IMR-90 (cell line): ENCODE measurements at regions not wholly inside any gene's neighbourhood (a gene's known extent, or its start where the extent isn't known, plus 50 kb on each side); places are given as distances from the start of the nearest gene placed in this dataset.

Source experiments
- ATAC-seq: fragments of 200-7000 bp; cut with Tn5 transposase; 2 replicates; pipeline ENCODE4 v1.9.1; 2020; ENCODE audit warnings: low read depth, mild to moderate bottlenecking, moderate library complexity
- BruUV-seq: library from RNA; stranded (reverse); fragments of 400-500 nt; replicated peaks from 2 replicates; lab custom pipeline; 2021; lab: Mats Ljungman, UMichigan
- CTCF ChIA-PET: fragments of 300-600 bp; formaldehyde crosslinking; extraction: SDS; loops from one replicate; lab custom pipeline; 2021; ENCODE audit warnings: antibody characterized with exemption; lab: Yijun Ruan, JAX
- POLR2A ChIA-PET: fragments of 300-600 bp; sonication (Branson Sonifier 250); formaldehyde crosslinking; loops from one replicate; lab custom pipeline; 2022; ENCODE audit warnings: antibody characterized with exemption; ENCODE audit not compliant: unreplicated experiment; lab: Charles Lee
- DNase-seq: peaks from one replicate; pipeline ENCODE4 v3.0.0; 2013
- H2AFZ ChIP-seq: replicated peaks from 2 replicates; pipeline ENCODE3; 2013; ENCODE audit warnings: low read length, mild to moderate bottlenecking; ENCODE audit not compliant: poor library complexity
- H2AK5ac ChIP-seq: 2 replicates; pipeline ENCODE4 v1.6.1; 2013; ENCODE audit warnings: low read depth, low read length, inconsistent platforms
- H2AK9ac ChIP-seq: replicated peaks from 2 replicates; pipeline ENCODE3; 2013; ENCODE audit warnings: mild to moderate bottlenecking, low read depth, low read length, moderate library complexity; ENCODE audit not compliant: poor library complexity
- H2BK120ac ChIP-seq: 2 replicates; pipeline ENCODE4 v1.6.1; 2013; ENCODE audit warnings: low read depth, low read length, inconsistent platforms
- H2BK15ac ChIP-seq: 3 replicates; pipeline ENCODE4 v1.6.1; 2013; ENCODE audit warnings: low read depth, low read length, inconsistent platforms
- H2BK20ac ChIP-seq: 2 replicates; pipeline ENCODE4 v1.6.1; 2013; ENCODE audit warnings: low read depth, mild to moderate bottlenecking, inconsistent platforms, low read length, moderate library complexity
- H2BK5ac ChIP-seq: 2 replicates; pipeline ENCODE4 v1.6.1; 2013; ENCODE audit warnings: mild to moderate bottlenecking, low read depth, low read length, inconsistent platforms; ENCODE audit not compliant: poor library complexity, severe bottlenecking
- H3K14ac ChIP-seq: replicated peaks from 2 replicates; pipeline ENCODE4 v1.6.1; 2013; ENCODE audit warnings: low read depth, low read length, inconsistent platforms
- H3K18ac ChIP-seq: 2 replicates; pipeline ENCODE4 v1.6.1; 2013; ENCODE audit warnings: low read depth, low read length, control low read depth
- H3K23ac ChIP-seq: 2 replicates; pipeline ENCODE4 v1.6.1; 2013; ENCODE audit warnings: low read depth, low read length, inconsistent platforms
- H3K27ac ChIP-seq: 2 replicates; pipeline ENCODE4 v1.5.1; 2013; ENCODE audit warnings: mild to moderate bottlenecking, control low read depth, low read length; ENCODE audit not compliant: insufficient read depth
- H3K27me3 ChIP-seq: 2 replicates; pipeline ENCODE4 v1.6.1; 2013; ENCODE audit warnings: low read length; ENCODE audit not compliant: control insufficient read depth, insufficient read depth
- H3K36me3 ChIP-seq: 2 replicates; pipeline ENCODE4 v1.6.1; 2013; ENCODE audit warnings: low read length, mixed read lengths; ENCODE audit not compliant: control insufficient read depth, insufficient read depth
- H3K4ac ChIP-seq: 2 replicates; pipeline ENCODE4 v1.6.1; 2013; ENCODE audit warnings: low read depth, low read length, inconsistent platforms
- H3K4me1 ChIP-seq: 2 replicates; pipeline ENCODE4 v1.6.1; 2013; ENCODE audit warnings: low read length, mixed read lengths; ENCODE audit not compliant: control insufficient read depth, insufficient read depth
- H3K4me2 ChIP-seq: 2 replicates; pipeline ENCODE4 v1.6.1; 2013; ENCODE audit warnings: low read depth, mild to moderate bottlenecking, control low read depth, low read length, moderate library complexity
- H3K4me3 ChIP-seq: 2 replicates; pipeline ENCODE4 v1.5.1; 2013; ENCODE audit warnings: low read depth, mild to moderate bottlenecking, control low read depth, low read length, moderate library complexity; ENCODE audit not compliant: insufficient read depth
- H3K56ac ChIP-seq: 2 replicates; pipeline ENCODE4 v1.6.1; 2013; ENCODE audit warnings: low read length, inconsistent platforms; ENCODE audit not compliant: insufficient read depth; ENCODE audit errors: extremely low read depth
- H3K79me1 ChIP-seq, 2 experiments: 2 replicates each; pipeline ENCODE4 v1.6.1; 2013; ENCODE audit warnings: low read length in 2 of 2, inconsistent platforms in 1 of 2, low read depth in 1 of 2
- H3K9ac ChIP-seq: 2 replicates; pipeline ENCODE4 v1.6.1; 2013; ENCODE audit warnings: low read depth, low read length, control low read depth
- H3K9me1 ChIP-seq: 2 replicates; pipeline ENCODE4 v1.6.1; 2013; ENCODE audit warnings: low read length, inconsistent platforms; ENCODE audit not compliant: insufficient read depth
- H3K9me3 ChIP-seq: 2 replicates; pipeline ENCODE4 v1.6.1; 2013; ENCODE audit warnings: low read length; ENCODE audit not compliant: control insufficient read depth, insufficient read depth
- H4K20me1 ChIP-seq: 2 replicates; pipeline ENCODE4 v1.6.1; 2013; ENCODE audit warnings: low read length, inconsistent platforms; ENCODE audit not compliant: insufficient read depth
- H4K5ac ChIP-seq: 2 replicates; pipeline ENCODE4 v1.6.1; 2013; ENCODE audit warnings: mild to moderate bottlenecking, low read depth, low read length, control low read depth
- H4K8ac ChIP-seq, 2 experiments: 2 replicates each; pipeline ENCODE4 v1.6.1; 2013; ENCODE audit warnings: low read depth in 2 of 2, low read length in 2 of 2, control low read depth in 1 of 2, inconsistent platforms in 1 of 2
- H4K91ac ChIP-seq: 2 replicates; pipeline ENCODE4 v1.6.1; 2013; ENCODE audit warnings: low read depth, low read length, inconsistent platforms; ENCODE audit not compliant: insufficient read depth
- FOS ChIP-seq: fragments of 150-350 bp; IDR thresholded peaks from 2 replicates; pipeline ENCODE4 v1.6.1; 2016; ENCODE audit warnings: low read depth, low read length
- MAFK ChIP-seq: IDR thresholded peaks from 2 replicates; pipeline ENCODE4 v1.6.1; 2012; ENCODE audit warnings: low read depth, low read length, improper control_type of control experiment
- SMC3 ChIP-seq: fragments of 150-350 bp; IDR thresholded peaks from 2 replicates; pipeline ENCODE4 v1.6.1; 2016; ENCODE audit warnings: low read depth, mild to moderate bottlenecking, antibody characterized with exemption, low read length, moderate library complexity
- WGBS, 2 experiments: methylation state at CpG; one replicate each; pipeline versions ENCODE4 v1.1.5 to v1.1.7; 2013; ENCODE audit warnings: missing lambda C conversion rate in 2 of 2; ENCODE audit not compliant: insufficient read length in 1 of 2; ENCODE audit errors: extremely low coverage in 2 of 2; 5-methylcytosine and 5-hydroxymethylcytosine counted together
- dilution Hi-C: fragments of 300-500 bp; cut with HindIII; formaldehyde crosslinking; loops from one replicate; pipeline ENCODE4 v1.14.3; 2018; ENCODE audit warnings: low sequenced_read_pairs; ENCODE audit not compliant: unreplicated experiment
- in situ Hi-C: fragments of 300-500 bp; cut with MboI; formaldehyde crosslinking; loops from 3 replicates; pipeline ENCODE4 v1.14.3; 2019; ENCODE audit warnings: low sequenced_read_pairs, inconsistent platforms, mixed read lengths
- intact Hi-C: fragments of 100-400 bp; cut with micrococcal nuclease; formaldehyde crosslinking; loops from 2 replicates; pipeline ENCODE4 v1.10.0; 2022
- TF ChIP-seq, protein P1 (sequence below): fragments of 150-350 bp; IDR thresholded peaks from 2 replicates; pipeline ENCODE4 v1.6.1; 2017; ENCODE audit warnings: mild to moderate bottlenecking, antibody characterized with exemption, low read length, low read depth
- TF ChIP-seq, protein P2 (sequence below): fragments of 150-350 bp; IDR thresholded peaks from 2 replicates; pipeline ENCODE4 v1.6.1; 2016; ENCODE audit warnings: low read depth, mild to moderate bottlenecking, low read length, moderate library complexity, borderline replicate concordance

DNA sequence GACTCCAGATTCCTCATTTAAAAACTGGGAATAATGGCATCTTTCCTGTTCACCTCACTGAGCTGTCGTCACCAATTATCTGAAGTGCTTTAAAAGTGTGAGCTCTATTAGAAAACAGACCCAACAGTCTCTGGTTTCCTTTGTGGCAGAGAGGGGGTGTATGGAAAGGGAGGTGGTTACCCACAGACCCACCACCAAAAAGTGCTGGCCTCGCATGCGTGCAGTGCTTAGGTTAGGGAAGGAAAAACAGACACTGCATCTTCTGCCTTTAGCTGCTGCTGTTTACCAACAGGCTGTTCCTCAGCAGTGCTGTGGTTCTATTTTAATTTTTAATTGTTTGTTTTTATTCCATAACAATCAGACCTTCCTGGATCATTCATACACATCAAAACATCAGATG lies 249.6 kb downstream of the PIK3R1 start:
- no peaks in the 10 kb centered on the region for H3K27me3 ChIP-seq
- in situ Hi-C loops (no loop called here), intact Hi-C loops (no loop called here), dilution Hi-C loops (no loop called here)
- H4K20me1 ChIP-seq, result no peaks in the 10 kb centered on the region
- H3K9me3 ChIP-seq, result no peaks in the 10 kb centered on the region
- POLR2A ChIA-PET, result no interaction called here
- TF ChIP-seq SMC3 (no peak), MAFK (no peak), FOS (no peak)
- TF ChIP-seq, protein P1, sequence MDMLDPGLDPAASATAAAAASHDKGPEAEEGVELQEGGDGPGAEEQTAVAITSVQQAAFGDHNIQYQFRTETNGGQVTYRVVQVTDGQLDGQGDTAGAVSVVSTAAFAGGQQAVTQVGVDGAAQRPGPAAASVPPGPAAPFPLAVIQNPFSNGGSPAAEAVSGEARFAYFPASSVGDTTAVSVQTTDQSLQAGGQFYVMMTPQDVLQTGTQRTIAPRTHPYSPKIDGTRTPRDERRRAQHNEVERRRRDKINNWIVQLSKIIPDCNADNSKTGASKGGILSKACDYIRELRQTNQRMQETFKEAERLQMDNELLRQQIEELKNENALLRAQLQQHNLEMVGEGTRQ, result no peak
- TF ChIP-seq, protein P2, sequence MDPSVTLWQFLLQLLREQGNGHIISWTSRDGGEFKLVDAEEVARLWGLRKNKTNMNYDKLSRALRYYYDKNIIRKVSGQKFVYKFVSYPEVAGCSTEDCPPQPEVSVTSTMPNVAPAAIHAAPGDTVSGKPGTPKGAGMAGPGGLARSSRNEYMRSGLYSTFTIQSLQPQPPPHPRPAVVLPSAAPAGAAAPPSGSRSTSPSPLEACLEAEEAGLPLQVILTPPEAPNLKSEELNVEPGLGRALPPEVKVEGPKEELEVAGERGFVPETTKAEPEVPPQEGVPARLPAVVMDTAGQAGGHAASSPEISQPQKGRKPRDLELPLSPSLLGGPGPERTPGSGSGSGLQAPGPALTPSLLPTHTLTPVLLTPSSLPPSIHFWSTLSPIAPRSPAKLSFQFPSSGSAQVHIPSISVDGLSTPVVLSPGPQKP, result no peak
- no peaks in the 10 kb centered on the region for H3K79me1 ChIP-seq
- H3K14ac ChIP-seq, result no peak overlapping the region
- H3K4ac ChIP-seq, result no peak overlapping the region
- ATAC-seq, result no peak
- no peak overlapping the region for H4K5ac ChIP-seq
- H2BK15ac ChIP-seq, result no peak overlapping the region
- H3K9ac ChIP-seq, result no peak overlapping the region
- H2BK5ac ChIP-seq, result no peak overlapping the region
- no peak overlapping the region for H4K8ac ChIP-seq
- H3K4me3 ChIP-seq, result no peak overlapping the region
- no TSS peak for BruUV-seq
- CTCF ChIA-PET, result interaction anchor here (0.5 kb wide), 1 partner anchor 927 kb away, joined by 3 read pairs; no protein-coding TSS in a partner anchor
- no peak overlapping the region for H2AK5ac ChIP-seq
- no peak overlapping the region for H3K18ac ChIP-seq
- H3K4me1 ChIP-seq, result no peaks in the 10 kb centered on the region
- H2AK9ac ChIP-seq, result no peak overlapping the region
- DNase-seq, result no peak
- no peak overlapping the region for H4K91ac ChIP-seq
- H2BK20ac ChIP-seq, result no peak overlapping the region
- H3K56ac ChIP-seq, result no peak overlapping the region
- no peak overlapping the region for H3K4me2 ChIP-seq
- WGBS, 2 experiments, result no CpG with 5 or more reads among the region's 3 CpGs
- H2BK120ac ChIP-seq, result no peak overlapping the region
- H2AFZ ChIP-seq, result no peak overlapping the region
- no peaks in the 10 kb centered on the region for H3K9me1 ChIP-seq
- no peak overlapping the region for H3K23ac ChIP-seq
- H3K27ac ChIP-seq, result no peak overlapping the region
- no peaks in the 10 kb centered on the region for H3K36me3 ChIP-seq
